GM12878 (cell line): ENCODE measurements at regions not wholly inside any gene's neighbourhood (a gene's known extent, or its start where the extent isn't known, plus 50 kb on each side); places are given as distances from the start of the nearest gene placed in this dataset.

Source experiments
- ATAC-seq: fragments of 200-7000 bp; cut with Tn5 transposase; 3 replicates; pipeline ENCODE4 v1.9.1; 2020; ENCODE audit warnings: mild to moderate bottlenecking, moderate library complexity
- BruUV-seq: library from RNA; stranded (reverse); fragments of 400-500 nt; replicated peaks from 2 replicates; lab custom pipeline; 2021; lab: Mats Ljungman, UMichigan
- CTCF ChIA-PET: fragments of 300-600 bp; sonication (Branson Sonifier 250); formaldehyde crosslinking; extraction: SDS; loops from one replicate; lab custom pipeline; 2021; ENCODE audit warnings: inconsistent platforms; lab: Yijun Ruan, JAX
- POLR2A ChIA-PET: fragments of 350-600 bp; formaldehyde crosslinking; extraction: SDS; loops from one replicate; lab custom pipeline; 2021; ENCODE audit warnings: inconsistent platforms; lab: Charles Lee
- RAD21 ChIA-PET: fragments of 300-600 bp; sonication (Branson Sonifier 250); formaldehyde crosslinking; loops from one replicate; lab custom pipeline; 2023; ENCODE audit warnings: antibody characterized with exemption; ENCODE audit not compliant: unreplicated experiment; lab: Charles Lee
- SMC1A ChIA-PET: fragments of 300-600 bp; sonication (Branson Sonifier 250); formaldehyde crosslinking; loops from one replicate; lab custom pipeline; 2023; ENCODE audit not compliant: unreplicated experiment, uncharacterized antibody; lab: Charles Lee
- DNase-seq: peaks from one replicate; pipeline ENCODE4 v3.0.0-alpha.2; 2011; ENCODE audit warnings: low read depth, low spot score
- FAIRE-seq: peaks from 3 replicates; lab custom pipeline; 2011; peaks lifted over from hg19 to GRCh38; lab: Jason Lieb, UNC
- H2AFZ ChIP-seq: 2 replicates; pipeline ENCODE4 v1.6.0; 2011; ENCODE audit warnings: low read depth, low read length, control low read depth; ENCODE audit not compliant: control insufficient read depth
- H3K27ac ChIP-seq: 2 replicates; pipeline ENCODE4 v1.5.1; 2011; ENCODE audit warnings: control low read depth; ENCODE audit not compliant: control insufficient read depth, insufficient read depth
- H3K27me3 ChIP-seq, 2 experiments: replicated peaks in 1 of 2; 2 replicates each; pipeline versions ENCODE4 v1.6.0 to v1.6.1; 2011; ENCODE audit warnings: low read length in 1 of 2; ENCODE audit not compliant: control insufficient read depth in 2 of 2, insufficient read depth in 2 of 2
- H3K36me3 ChIP-seq, 2 experiments: 2 replicates each; pipeline ENCODE4 v1.5.1; 2011; ENCODE audit warnings: low read length in 1 of 2; ENCODE audit not compliant: control insufficient read depth in 2 of 2, insufficient read depth in 2 of 2
- H3K4me1 ChIP-seq: 2 replicates; pipeline ENCODE4 v1.6.1; 2011; ENCODE audit warnings: mild to moderate bottlenecking, low read length, moderate library complexity, mixed read lengths; ENCODE audit not compliant: control insufficient read depth, insufficient read depth
- H3K4me2 ChIP-seq: 2 replicates; pipeline ENCODE4 v1.6.0; 2011; ENCODE audit warnings: control low read depth; ENCODE audit not compliant: control insufficient read depth, insufficient read depth
- H3K4me3 ChIP-seq: fragments of 200-600 bp; sonication (generic); 2 replicates; pipeline ENCODE4 v1.5.1; 2016
- H3K79me2 ChIP-seq: 2 replicates; pipeline ENCODE4 v1.6.0; 2011; ENCODE audit warnings: low read length; ENCODE audit not compliant: control insufficient read depth, insufficient read depth
- H3K9ac ChIP-seq: 2 replicates; pipeline ENCODE4 v1.8.0; 2011; ENCODE audit warnings: low read length, control low read depth, mixed read lengths; ENCODE audit not compliant: control insufficient read depth, insufficient read depth
- H3K9me3 ChIP-seq: replicated peaks from 3 replicates; pipeline ENCODE4 v1.5.1; 2011; ENCODE audit warnings: mild to moderate bottlenecking, low read length; ENCODE audit not compliant: control insufficient read depth, insufficient read depth
- H4K20me1 ChIP-seq: 2 replicates; pipeline ENCODE4 v1.6.0; 2011; ENCODE audit not compliant: control insufficient read depth, insufficient read depth
- CHD4 ChIP-seq: fragments of 200-600 bp; sonication (generic); IDR thresholded peaks from 2 replicates; pipeline ENCODE4 v1.6.1; 2016; ENCODE audit warnings: mild to moderate bottlenecking
- EED ChIP-seq: sonication (generic); IDR thresholded peaks from 2 replicates; pipeline ENCODE4 v1.6.1; 2016; ENCODE audit warnings: antibody characterized with exemption, low read depth
- EZH2 ChIP-seq: IDR thresholded peaks from 2 replicates; pipeline ENCODE4 v1.6.1; 2012; ENCODE audit warnings: low read depth, mild to moderate bottlenecking, control low read depth, inconsistent platforms, low read length, borderline replicate concordance; ENCODE audit not compliant: control insufficient read depth
- IRF4 ChIP-seq: IDR thresholded peaks from 2 replicates; pipeline ENCODE4 v1.6.1; 2011; ENCODE audit warnings: low read depth, low read length
- LARP7 ChIP-seq: fragments of 450-650 bp; IDR thresholded peaks from 2 replicates; pipeline ENCODE4 v1.6.1; 2017; ENCODE audit warnings: mild to moderate bottlenecking
- NFYA ChIP-seq: IDR thresholded peaks from 2 replicates; pipeline ENCODE4 v1.6.1; 2011; ENCODE audit warnings: low read depth, mild to moderate bottlenecking, low read length, improper control_type of control experiment, borderline replicate concordance
- RAD21 ChIP-seq: IDR thresholded peaks from 2 replicates; pipeline ENCODE4 v1.6.1; 2011; ENCODE audit warnings: mild to moderate bottlenecking, low read depth, low read length, moderate library complexity; ENCODE audit not compliant: insufficient read depth
- ZSCAN29 ChIP-seq: fragments of 450-650 bp; IDR thresholded peaks from 2 replicates; pipeline ENCODE4 v1.6.1; 2017; ENCODE audit warnings: mild to moderate bottlenecking, moderate library complexity
- WGBS: methylation state at CpG from one replicate; pipeline ENCODE4 v1.1.6; 2016; ENCODE audit warnings: low lambda C conversion rate; ENCODE audit not compliant: insufficient replicate concordance, insufficient coverage; ENCODE audit errors: missing lambda C conversion rate; 5-methylcytosine and 5-hydroxymethylcytosine counted together
- in situ Hi-C: fragments of 300-500 bp; cut with MboI; formaldehyde crosslinking; loops from 9 replicates; pipeline ENCODE4 v1.14.3; 2018; ENCODE audit warnings: mixed read lengths
- intact Hi-C: fragments of 100-400 bp; cut with micrococcal nuclease; formaldehyde crosslinking; loops from one replicate; pipeline ENCODE4 v1.14.2; 2022; ENCODE audit not compliant: unreplicated experiment
- TF ChIP-seq, protein P1 (sequence below), 3 experiments: IDR thresholded peaks in 2 of 3; conservative IDR thresholded peaks in 1 of 3; 2 replicates each; pipeline ENCODE4 v1.5.1; 2011; ENCODE audit warnings: low read depth in 3 of 3, low read length in 3 of 3, mild to moderate bottlenecking in 3 of 3, control low read depth in 2 of 3, moderate library complexity in 2 of 3, inconsistent platforms in 1 of 3, mixed read lengths in 1 of 3; ENCODE audit not compliant: control insufficient read depth in 2 of 3, insufficient read depth in 1 of 3; ENCODE audit errors: extremely low read depth in 1 of 3

GRCh38 chr3:192057261-192057660, 596.3 kb downstream of the PYDC2 start:
- no peak overlapping the region for H3K9ac ChIP-seq
- CTCF ChIA-PET = interaction anchor here (1.5 kb wide), 1 partner anchor 10 kb away, joined by 4 read pairs; no protein-coding TSS in a partner anchor
- in situ Hi-C loops = no loop called here
- no peak overlapping the region for H3K4me3 ChIP-seq
- ATAC-seq (no peak), DNase-seq (no peak), FAIRE-seq (no peak)
- POLR2A ChIA-PET = no interaction called here
- no peak overlapping the region for H2AFZ ChIP-seq
- SMC1A ChIA-PET = interaction anchor here (0.6 to 1.0 kb wide), 2 partner anchors 364 to 1362 kb away, joined by 3 to 5 read pairs; no protein-coding TSS in a partner anchor
- no peaks in the 10 kb centered on the region for H3K79me2 ChIP-seq
- no peak overlapping the region for H3K27ac ChIP-seq
- H3K4me1 ChIP-seq = peaks cover 4% of the 10 kb centered on the region; the same call in 1 of the 2 replicates
- no peaks in the 10 kb centered on the region for H4K20me1 ChIP-seq
- intact Hi-C loops = no loop called here
- RAD21 ChIA-PET = no interaction called here
- no peak for TF ChIP-seq RAD21
- no peak for TF ChIP-seq EED
- TF ChIP-seq ZSCAN29 = no peak
- TF ChIP-seq EZH2 = no peak
- TF ChIP-seq NFYA = no peak
- no peak for TF ChIP-seq IRF4
- TF ChIP-seq, protein P1, sequence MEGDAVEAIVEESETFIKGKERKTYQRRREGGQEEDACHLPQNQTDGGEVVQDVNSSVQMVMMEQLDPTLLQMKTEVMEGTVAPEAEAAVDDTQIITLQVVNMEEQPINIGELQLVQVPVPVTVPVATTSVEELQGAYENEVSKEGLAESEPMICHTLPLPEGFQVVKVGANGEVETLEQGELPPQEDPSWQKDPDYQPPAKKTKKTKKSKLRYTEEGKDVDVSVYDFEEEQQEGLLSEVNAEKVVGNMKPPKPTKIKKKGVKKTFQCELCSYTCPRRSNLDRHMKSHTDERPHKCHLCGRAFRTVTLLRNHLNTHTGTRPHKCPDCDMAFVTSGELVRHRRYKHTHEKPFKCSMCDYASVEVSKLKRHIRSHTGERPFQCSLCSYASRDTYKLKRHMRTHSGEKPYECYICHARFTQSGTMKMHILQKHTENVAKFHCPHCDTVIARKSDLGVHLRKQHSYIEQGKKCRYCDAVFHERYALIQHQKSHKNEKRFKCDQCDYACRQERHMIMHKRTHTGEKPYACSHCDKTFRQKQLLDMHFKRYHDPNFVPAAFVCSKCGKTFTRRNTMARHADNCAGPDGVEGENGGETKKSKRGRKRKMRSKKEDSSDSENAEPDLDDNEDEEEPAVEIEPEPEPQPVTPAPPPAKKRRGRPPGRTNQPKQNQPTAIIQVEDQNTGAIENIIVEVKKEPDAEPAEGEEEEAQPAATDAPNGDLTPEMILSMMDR (IDR thresholded peaks at IDR 0.05 in 2 of 3, conservative IDR thresholded peaks at IDR 0.05 in 1 of 3; ENCODE audit: control insufficient read depth in 2 of 3, extremely low read depth in 1 of 3, insufficient read depth in 1 of 3, low read depth in 3 of 3, low read length in 3 of 3) = no peak
- TF ChIP-seq LARP7 = no peak
- TF ChIP-seq CHD4 = no peak
- H3K27me3 ChIP-seq = no peaks in the 10 kb centered on the region
- H3K36me3 ChIP-seq = no peaks in the 10 kb centered on the region
- WGBS = 88% methylated on average over 3 of the region's 3 CpGs
- no peaks in the 10 kb centered on the region; the same call in 2 of the 3 replicates for H3K9me3 ChIP-seq
- BruUV-seq = no TSS peak
- H3K4me2 ChIP-seq = no peak overlapping the region
